ENCODE measurements at regions not wholly inside any gene's neighbourhood (a gene's known extent, or its start where the extent isn't known, plus 50 kb on each side); places are given as distances from the start of the nearest gene placed in this dataset.

- no peak for TF ChIP-seq MAZ (IDR thresholded peaks at IDR 0.05; ENCODE audit: borderline replicate concordance, low read depth, low read length)
- TF ChIP-seq MAZ (CRISPR knock-in tag; IDR thresholded peaks at IDR 0.05; ENCODE audit: low read depth) = no peak
- TF ChIP-seq MLX (CRISPR knock-in tag; IDR thresholded peaks at IDR 0.05) = peak; percentile 81; the same call in 1 of the 2 replicates
- no peak for TF ChIP-seq ZEB1 (IDR thresholded peaks at IDR 0.05; ENCODE audit: insufficient replicate concordance, low read depth)
- TF ChIP-seq SP1 (IDR thresholded peaks at IDR 0.05) = no peak
- TF ChIP-seq SP1 (CRISPR knock-in tag; IDR thresholded peaks at IDR 0.05) = no peak
- peak; percentile 31 for TF ChIP-seq IKZF4 (CRISPR knock-in tag; IDR thresholded peaks at IDR 0.05; ENCODE audit: borderline replicate concordance, low read depth, not compliant biosample characterization)
- TF ChIP-seq ETV5 (CRISPR knock-in tag; IDR thresholded peaks at IDR 0.05; ENCODE audit: borderline replicate concordance) = peak; percentile 53; the same call in 1 of the 2 replicates
- TF ChIP-seq ONECUT2 (CRISPR knock-in tag; IDR thresholded peaks at IDR 0.05) = no peak
- no peak for TF ChIP-seq ZNF124 (CRISPR knock-in tag; IDR thresholded peaks at IDR 0.05)
- TF ChIP-seq ELF1 (CRISPR knock-in tag; IDR thresholded peaks at IDR 0.05) = no peak
- no peak for TF ChIP-seq MNT (IDR thresholded peaks at IDR 0.05)
- no peak for TF ChIP-seq SOX6 (IDR thresholded peaks at IDR 0.05)
- 0 out of 2 replicates have a peak, but pooled peaks have one; percentile 3 for TF ChIP-seq SOX6 (CRISPR knock-in tag; IDR thresholded peaks at IDR 0.05)
- no peak; the same call in 1 of the 2 replicates for TF ChIP-seq ZFP90 (CRISPR knock-in tag; IDR thresholded peaks at IDR 0.05; ENCODE audit: borderline replicate concordance)
- TF ChIP-seq HIC2 (CRISPR knock-in tag; IDR thresholded peaks at IDR 0.05; ENCODE audit: low read depth) = peak; percentile 56; the same call in 1 of the 2 replicates
- TF ChIP-seq ZNF564 (CRISPR knock-in tag; IDR thresholded peaks at IDR 0.05) = no peak
- TF ChIP-seq ZNF33A (CRISPR knock-in tag; IDR thresholded peaks at IDR 0.05; ENCODE audit: borderline replicate concordance) = peak; percentile 86; the same call in 1 of the 2 replicates
- TF ChIP-seq ZNF674 (CRISPR knock-in tag; IDR thresholded peaks at IDR 0.05; ENCODE audit: low read depth) = no peak
- TF ChIP-seq KDM6A (CRISPR knock-in tag; IDR thresholded peaks at IDR 0.05; ENCODE audit: low read depth) = no peak
- no peak for TF ChIP-seq POGK (CRISPR knock-in tag; conservative IDR thresholded peaks at IDR 0.05)
- no peak; the same call in 1 of the 2 replicates for TF ChIP-seq PHF21A (CRISPR knock-in tag; IDR thresholded peaks at IDR 0.05)
- no peak for TF ChIP-seq CBX5 (CRISPR knock-in tag; IDR thresholded peaks at IDR 0.05; ENCODE audit: borderline replicate concordance)
- TF ChIP-seq SIX4 (CRISPR knock-in tag; IDR thresholded peaks at IDR 0.05) = no peak
- no peak for TF ChIP-seq ZBTB3 (CRISPR knock-in tag; IDR thresholded peaks at IDR 0.05; ENCODE audit: borderline replicate concordance, low read depth)
Measured at GRCh38 chr14:34063470-34064164, 112.7 kb upstream of the EGLN3 start (continued).

All from HepG2 (cell line).